GM23338 (cell line): ENCODE measurements at regions not wholly inside any gene's neighbourhood (a gene's known extent, or its start where the extent isn't known, plus 50 kb on each side); places are given as distances from the start of the nearest gene placed in this dataset.

Source experiments
- ATAC-seq: fragments of 200-7000 bp; cut with Tn5 transposase; 3 replicates; pipeline ENCODE4 v1.9.1; 2020
- DNase-seq: peaks from one replicate; pipeline ENCODE4 v3.0.0-alpha.2; 2015; ENCODE audit warnings: low spot score
- H2AFZ ChIP-seq: fragments of 200-600 bp; sonication (generic); 2 replicates; pipeline ENCODE4 v1.8.0; 2016; ENCODE audit warnings: antibody characterized with exemption, mild to moderate bottlenecking, moderate library complexity
- H3F3A ChIP-seq: fragments of 200-600 bp; sonication (generic); replicated peaks from 2 replicates; pipeline ENCODE4 v1.8.0; 2017; ENCODE audit warnings: antibody characterized with exemption, mixed run types, low read depth
- H3K27ac ChIP-seq: fragments of 200-600 bp; sonication (generic); 2 replicates; pipeline ENCODE4 v1.6.1; 2016; ENCODE audit warnings: low read depth
- H3K27me3 ChIP-seq: fragments of 200-600 bp; sonication (generic); 2 replicates; pipeline ENCODE4 v1.8.0; 2016; ENCODE audit warnings: mild to moderate bottlenecking, mixed run types, moderate library complexity; ENCODE audit not compliant: insufficient read depth
- H3K36me3 ChIP-seq: fragments of 200-600 bp; sonication (generic); 2 replicates; pipeline ENCODE4 v1.8.0; 2016; ENCODE audit warnings: mild to moderate bottlenecking; ENCODE audit not compliant: insufficient read depth
- H3K4me1 ChIP-seq: fragments of 200-600 bp; sonication (generic); 2 replicates; pipeline ENCODE4 v1.8.0; 2016; ENCODE audit warnings: mild to moderate bottlenecking, moderate library complexity; ENCODE audit not compliant: insufficient read depth
- H3K4me2 ChIP-seq: fragments of 200-600 bp; sonication (generic); 2 replicates; pipeline ENCODE4 v1.7.1; 2017; ENCODE audit warnings: mixed run types
- H3K4me3 ChIP-seq: fragments of 200-600 bp; sonication (generic); 2 replicates; pipeline ENCODE4 v1.6.1; 2016; ENCODE audit warnings: mixed run types
- H3K79me2 ChIP-seq: fragments of 200-600 bp; sonication (generic); replicated peaks from 2 replicates; pipeline ENCODE4 v1.8.0; 2017; ENCODE audit warnings: mild to moderate bottlenecking; ENCODE audit not compliant: insufficient read depth
- H3K9me2 ChIP-seq: fragments of 200-600 bp; sonication (generic); 2 replicates; pipeline ENCODE4 v1.8.0; 2017; ENCODE audit not compliant: insufficient read depth
- H4K20me1 ChIP-seq: fragments of 200-600 bp; sonication (generic); replicated peaks from 2 replicates; pipeline ENCODE4 v1.8.0; 2017; ENCODE audit warnings: mild to moderate bottlenecking; ENCODE audit not compliant: insufficient read depth
- H3K27ac Mint-ChIP-seq: 2 replicates; pipeline ENCODE4 v1.8.0; 2020; ENCODE audit warnings: inconsistent platforms, mild to moderate bottlenecking, moderate library complexity, mixed read lengths
- H3K27me3 Mint-ChIP-seq: 3 replicates; pipeline ENCODE4 v1.8.0; 2022; ENCODE audit warnings: low read depth, mild to moderate bottlenecking, moderate library complexity, mixed read lengths, inconsistent platforms; ENCODE audit not compliant: insufficient read depth, poor library complexity
- H3K36me3 Mint-ChIP-seq: 3 replicates; pipeline ENCODE4 v1.8.0; 2021; ENCODE audit warnings: low read depth, mild to moderate bottlenecking, inconsistent platforms, moderate library complexity, mixed read lengths
- H3K4me1 Mint-ChIP-seq: 3 replicates; pipeline ENCODE4 v1.8.0; 2020; ENCODE audit warnings: mild to moderate bottlenecking, inconsistent platforms, mixed read lengths
- H3K4me3 Mint-ChIP-seq: 3 replicates; pipeline ENCODE4 v1.8.0; 2021; ENCODE audit warnings: moderate library complexity, mild to moderate bottlenecking, inconsistent platforms, mixed read lengths
- H3K9me3 Mint-ChIP-seq: 3 replicates; pipeline ENCODE4 v1.8.0; 2020; ENCODE audit warnings: moderate library complexity, mild to moderate bottlenecking, inconsistent platforms, mixed read lengths
- CREB1 ChIP-seq: fragments of 250-450 bp; sonication (Bioruptor Pico); IDR thresholded peaks from 2 replicates; pipeline ENCODE4 v1.5.0; 2020; ENCODE audit warnings: low read depth, mild to moderate bottlenecking, moderate library complexity
- CTCF ChIP-seq, 2 experiments: fragments of 200-600 bp in 1 of 2; sonication (generic) in 1 of 2; conservative IDR thresholded peaks; 2 replicates each; pipeline versions ENCODE4 v1.5.1 to v1.6.1; 2016 to 2017; ENCODE audit warnings: antibody characterized with exemption in 2 of 2, low read depth in 2 of 2, mild to moderate bottlenecking in 2 of 2, moderate library complexity in 1 of 2
- ETS1 ChIP-seq: IDR thresholded peaks from 2 replicates; pipeline ENCODE4 v1.6.1; 2016; ENCODE audit warnings: antibody characterized with exemption
- EZH2 ChIP-seq: fragments of 200-600 bp; sonication (generic); IDR thresholded peaks from one replicate; pipeline ENCODE4 v1.8.0; 2017; ENCODE audit warnings: antibody characterized with exemption, mild to moderate bottlenecking, low read depth; ENCODE audit not compliant: unreplicated experiment
- EZH2phosphoT487 ChIP-seq: fragments of 200-600 bp; sonication (generic); IDR thresholded peaks from one replicate; pipeline ENCODE4 v1.8.1; 2018; ENCODE audit warnings: antibody characterized with exemption; ENCODE audit not compliant: unreplicated experiment
- JUNB ChIP-seq: IDR thresholded peaks from one replicate; pipeline ENCODE4 v1.6.1; 2016; ENCODE audit warnings: antibody characterized with exemption; ENCODE audit not compliant: unreplicated experiment
- NANOG ChIP-seq: IDR thresholded peaks from 2 replicates; pipeline ENCODE4 v1.6.1; 2016; ENCODE audit warnings: antibody characterized with exemption, borderline replicate concordance
- POLR2AphosphoS5 ChIP-seq: IDR thresholded peaks from 2 replicates; pipeline ENCODE4 v1.6.1; 2016; ENCODE audit warnings: antibody characterized with exemption, low read depth
- STAT1 ChIP-seq: IDR thresholded peaks from one replicate; pipeline ENCODE4 v1.6.1; 2016; ENCODE audit warnings: antibody characterized with exemption; ENCODE audit not compliant: unreplicated experiment
- ZNF114 ChIP-seq: fragments of 250-450 bp; sonication (Bioruptor Pico); IDR thresholded peaks from 2 replicates; pipeline ENCODE4 v1.5.0; 2020; ENCODE audit warnings: mild to moderate bottlenecking, moderate library complexity
- ZNF331 ChIP-seq: fragments of 250-450 bp; sonication (Bioruptor Pico); IDR thresholded peaks from 2 replicates; pipeline ENCODE4 v1.5.0; 2020; ENCODE audit warnings: low read depth, mild to moderate bottlenecking, moderate library complexity
- ZNF462 ChIP-seq: fragments of 250-450 bp; sonication (Bioruptor Pico); IDR thresholded peaks from 2 replicates; pipeline ENCODE4 v1.5.0; 2020; ENCODE audit warnings: mild to moderate bottlenecking, moderate library complexity

GRCh38 chr13:111964411-111965035 lies 102.4 kb upstream of the SOX1 start:
- H3K9me2 ChIP-seq = no peaks in the 10 kb centered on the region
- no peaks in the 10 kb centered on the region for H3K36me3 Mint-ChIP-seq
- no peak overlapping the region for H3K4me3 Mint-ChIP-seq
- H3K27me3 ChIP-seq = no peaks in the 10 kb centered on the region
- H3K4me3 ChIP-seq = no peak overlapping the region
- H3K27me3 Mint-ChIP-seq = peaks cover 2% of the 10 kb centered on the region
- no peak for ATAC-seq
- H3K4me1 Mint-ChIP-seq = no peaks in the 10 kb centered on the region
- no peaks in the 10 kb centered on the region for H3K36me3 ChIP-seq
- H4K20me1 ChIP-seq = no peaks in the 10 kb centered on the region
- H2AFZ ChIP-seq = no peak overlapping the region
- H3K27ac ChIP-seq = no peak overlapping the region
- no peak overlapping the region for H3K27ac Mint-ChIP-seq
- no peaks in the 10 kb centered on the region for H3K9me3 Mint-ChIP-seq
- TF ChIP-seq EZH2phosphoT487 = no peak
- TF ChIP-seq STAT1 = no peak
- no peak for TF ChIP-seq EZH2
- TF ChIP-seq ZNF114 (CRISPR knock-in tag) = no peak
- H3F3A ChIP-seq = no peaks in the 10 kb centered on the region
- H3K79me2 ChIP-seq = no peaks in the 10 kb centered on the region
- H3K4me2 ChIP-seq = no peak overlapping the region
- no peak for DNase-seq
- H3K4me1 ChIP-seq = no peaks in the 10 kb centered on the region

- Mint-ChIP-seq H3K4me1 (no peaks in the 10 kb centered on the region), H3K4me3 (no peak overlapping the region), H3K36me3 (no peaks in the 10 kb centered on the region), H3K9me3 (no peaks in the 10 kb centered on the region), H3K27ac (no peak overlapping the region), H3K27me3 (peaks cover 2% of the 10 kb centered on the region)
- H4K20me1 ChIP-seq = no peaks in the 10 kb centered on the region
- H3K36me3 ChIP-seq = no peaks in the 10 kb centered on the region
- ATAC-seq = no peak
- H3F3A ChIP-seq = no peaks in the 10 kb centered on the region
- no peak overlapping the region for H3K4me2 ChIP-seq
- no peak overlapping the region for H3K27ac ChIP-seq
- no peak for DNase-seq
- no peak overlapping the region for H3K4me3 ChIP-seq
- no peak overlapping the region for H2AFZ ChIP-seq
- no peaks in the 10 kb centered on the region for H3K9me2 ChIP-seq
- no peaks in the 10 kb centered on the region for H3K4me1 ChIP-seq
- no peaks in the 10 kb centered on the region for H3K27me3 ChIP-seq
- H3K79me2 ChIP-seq = no peaks in the 10 kb centered on the region
- TF ChIP-seq ZNF462 (no peak), NANOG (no peak), ZNF114 (CRISPR knock-in tag) (no peak), ZNF331 (no peak), EZH2phosphoT487 (no peak), STAT1 (no peak), EZH2 (no peak), ETS1 (no peak), POLR2AphosphoS5 (no peak), CREB1 (CRISPR knock-in tag) (no peak), CTCF (conservative IDR thresholded peaks at IDR 0.05; ENCODE audit: low read depth in 2 of 2) (no peak), JUNB (no peak)
Measured at GRCh38 chr13:111965466-111966214, 101.3 kb upstream of the SOX1 start.
